Activated CD4-positive, alpha-beta T cell treated with anti-CD3 and anti-CD28 coated beads, Interleukin-2, Interleukin-4, amounts not matched to agents 100 ng/mL and 50 ng/mL, durations not matched to agents 16 hours and 8 hours (primary cell): ENCODE measurements at regions not wholly inside any gene's neighbourhood (a gene's known extent, or its start where the extent isn't known, plus 50 kb on each side); places are given as distances from the start of the nearest gene placed in this dataset.
"Not testable (repeated sequence)": the region's sequence is repeated elsewhere in the genome, so short reads cannot be mapped to it uniquely, and the experiment has no call there.

ENCODE experiments used
- DNase-seq: peaks from one replicate; pipeline ENCODE4 v3.0.0-alpha.2; 2020; ENCODE audit warnings: low spot score

- no peak for DNase-seq
Observed at GRCh38 chr20:50329981-50330503, 139.4 kb downstream of the CEBPB start.

- DNase-seq = no peak
Observed at GRCh38 chr20:50330504-50331313, 140.1 kb downstream of the CEBPB start.

- DNase-seq = no peak
Observed at GRCh38 chr20:50331469-50332363, 141.1 kb downstream of the CEBPB start.

- DNase-seq = no peak
Observed at GRCh38 chr20:50332491-50332980, 141.9 kb downstream of the CEBPB start.

- no peak for DNase-seq
Observed at GRCh38 chr20:50333131-50333670, 142.6 kb downstream of the CEBPB start.

- no peak for DNase-seq
Observed at GRCh38 chr20:50333812-50334211, 143.2 kb downstream of the CEBPB start.

GRCh38 chr20:50334512-50334911, 143.9 kb downstream of the CEBPB start:
- not testable (repeated sequence) for DNase-seq

GRCh38 chr20:50335105-50335504, 144.5 kb downstream of the CEBPB start:
- DNase-seq = peak; percentile 56

- no peak for DNase-seq
Observed at GRCh38 chr20:50335866-50336265, 145.2 kb downstream of the CEBPB start.

- DNase-seq = no peak
Observed at GRCh38 chr20:50336661-50337060, 146.0 kb downstream of the CEBPB start.

- DNase-seq = no peak
Observed at GRCh38 chr20:50337521-50338466, 147.2 kb downstream of the CEBPB start.

- peak; percentile 96 for DNase-seq
Observed at GRCh38 chr20:50338479-50339391, 148.1 kb downstream of the CEBPB start.

- peak; percentile 22 for DNase-seq
Observed at GRCh38 chr20:50339466-50339901, 148.9 kb downstream of the CEBPB start.

- DNase-seq = no peak
Observed at GRCh38 chr20:50340541-50340940, 149.9 kb downstream of the CEBPB start.

- DNase-seq = no peak
Observed at GRCh38 chr20:50341050-50341449, 150.4 kb downstream of the CEBPB start.

GRCh38 chr20:50341880-50342637, 151.4 kb downstream of the CEBPB start:
- DNase-seq = no peak

GRCh38 chr20:50342638-50343102, 152.0 kb downstream of the CEBPB start:
- DNase-seq = no peak

- no peak for DNase-seq
Observed at GRCh38 chr20:50343125-50343489, 152.5 kb downstream of the CEBPB start.

- DNase-seq = no peak
Observed at GRCh38 chr20:50343490-50344179, 153.0 kb downstream of the CEBPB start.
